Keratinocyte (primary cell): ENCODE measurements at regions not wholly inside any gene's neighbourhood (a gene's known extent, or its start where the extent isn't known, plus 50 kb on each side); places are given as distances from the start of the nearest gene placed in this dataset.

Experiments
- DNase-seq: peaks from one replicate; pipeline ENCODE4 v3.0.0-alpha.2; 2011; ENCODE audit warnings: low read depth, missing footprints, low spot score
- FAIRE-seq: peaks from 2 replicates; lab custom pipeline; 2011; peaks lifted over from hg19 to GRCh38; lab: Jason Lieb, UNC
- H2AFZ ChIP-seq: 2 replicates; pipeline ENCODE4 v1.6.0; 2012; ENCODE audit warnings: low read length, control low read depth, inconsistent platforms; ENCODE audit not compliant: control insufficient read depth
- H3K27ac ChIP-seq: 2 replicates; pipeline ENCODE4 v1.5.1; 2011; ENCODE audit warnings: low read length; ENCODE audit not compliant: control insufficient read depth, insufficient read depth
- H3K27me3 ChIP-seq: 3 replicates; pipeline ENCODE4 v1.6.0; 2011; ENCODE audit warnings: low read length; ENCODE audit not compliant: control insufficient read depth, insufficient read depth; ENCODE audit errors: extremely low read depth
- H3K36me3 ChIP-seq, 2 experiments: 2 replicates in 1 of 2; 3 replicates in 1 of 2; pipeline ENCODE4 v1.5.1; 2011; ENCODE audit warnings: low read length in 2 of 2, mild to moderate bottlenecking in 1 of 2; ENCODE audit not compliant: control insufficient read depth in 2 of 2, insufficient read depth in 2 of 2; ENCODE audit errors: extremely low read depth in 1 of 2
- H3K4me1 ChIP-seq: 3 replicates; pipeline ENCODE4 v1.5.1; 2011; ENCODE audit warnings: low read length; ENCODE audit not compliant: control insufficient read depth, insufficient read depth; ENCODE audit errors: extremely low read depth
- H3K4me2 ChIP-seq: 3 replicates; pipeline ENCODE4 v1.6.0; 2011; ENCODE audit warnings: low read depth, low read length; ENCODE audit not compliant: control insufficient read depth, insufficient read depth; ENCODE audit errors: extremely low read depth
- H3K4me3 ChIP-seq, 3 experiments: fragments of 200-600 bp in 1 of 3; sonication (generic) in 1 of 3; 2 replicates in 2 of 3; 3 replicates in 1 of 3; pipeline ENCODE4 v1.5.1; 2011 to 2016; ENCODE audit warnings: low read length in 3 of 3, mild to moderate bottlenecking in 3 of 3, control low read depth in 2 of 3, inconsistent platforms in 1 of 3, low read depth in 1 of 3, mixed read lengths in 1 of 3, mixed run types in 1 of 3, moderate library complexity in 1 of 3; ENCODE audit not compliant: control insufficient read depth in 2 of 3, insufficient read depth in 2 of 3; ENCODE audit errors: extremely low read depth in 1 of 3
- H3K79me2 ChIP-seq: 2 replicates; pipeline ENCODE4 v1.6.0; 2012; ENCODE audit warnings: low read length; ENCODE audit not compliant: control insufficient read depth, insufficient read depth
- H3K9ac ChIP-seq: 3 replicates; pipeline ENCODE4 v1.6.0; 2011; ENCODE audit warnings: low read length; ENCODE audit not compliant: control insufficient read depth, insufficient read depth; ENCODE audit errors: extremely low read depth
- H3K9me1 ChIP-seq: 3 replicates; pipeline ENCODE4 v1.6.0; 2011; ENCODE audit warnings: low read length; ENCODE audit not compliant: control insufficient read depth, insufficient read depth; ENCODE audit errors: extremely low read depth
- H3K9me3 ChIP-seq: 2 replicates; pipeline ENCODE4 v1.5.1; 2012; ENCODE audit warnings: low read depth, low read length; ENCODE audit not compliant: control insufficient read depth
- H4K20me1 ChIP-seq: 3 replicates; pipeline ENCODE4 v1.6.0; 2011; ENCODE audit warnings: low read length; ENCODE audit not compliant: control insufficient read depth, insufficient read depth; ENCODE audit errors: extremely low read depth
- CTCF ChIP-seq, 3 experiments: IDR thresholded peaks in 1 of 3; conservative IDR thresholded peaks in 1 of 3; optimal IDR thresholded peaks in 1 of 3; 2 replicates in 2 of 3; 3 replicates in 1 of 3; pipeline versions ENCODE3 to v1.5.1; 2011; ENCODE audit warnings: low read length in 3 of 3, mild to moderate bottlenecking in 3 of 3, moderate library complexity in 2 of 3, control low read depth in 1 of 3, inconsistent platforms in 1 of 3; ENCODE audit not compliant: insufficient read depth in 2 of 3; ENCODE audit errors: extremely low read depth in 1 of 3
- EZH2 ChIP-seq: IDR thresholded peaks from one replicate; pipeline ENCODE4 v1.6.1; 2012; ENCODE audit warnings: inconsistent platforms, mild to moderate bottlenecking, low read length, moderate library complexity
- dilution Hi-C: fragments of 300-500 bp; cut with MboI; formaldehyde crosslinking; loops from one replicate; pipeline ENCODE4 v1.7.0; 2020; ENCODE audit warnings: low sequenced_read_pairs; ENCODE audit not compliant: extremely low pct_ligation_motif_present

GRCh38 chr6:170040906-170041305 lies 250.0 kb downstream of the DLL1 start:
- FAIRE-seq: no peak
- DNase-seq: no peak
- H3K79me2 ChIP-seq: no peaks in the 10 kb centered on the region
- no peaks in the 10 kb centered on the region for H3K27me3 ChIP-seq
- TF ChIP-seq CTCF (optimal IDR thresholded peaks at IDR 0.05 in 1 of 3, IDR thresholded peaks at IDR 0.05 in 1 of 3, conservative IDR thresholded peaks at IDR 0.05 in 1 of 3; ENCODE audit: extremely low read depth in 1 of 3, insufficient read depth in 2 of 3, low read length in 3 of 3) (no peak), EZH2 (no peak)
- H3K4me3 ChIP-seq: no peak overlapping the region
- no peaks in the 10 kb centered on the region for H3K9me3 ChIP-seq
- no peak overlapping the region for H2AFZ ChIP-seq
- no peaks in the 10 kb centered on the region for H3K36me3 ChIP-seq
- no peak overlapping the region for H3K9ac ChIP-seq
- dilution Hi-C loops: no loop called here
- H3K9me1 ChIP-seq: no peaks in the 10 kb centered on the region
- no peak overlapping the region for H3K27ac ChIP-seq
- H4K20me1 ChIP-seq: no peaks in the 10 kb centered on the region
- peaks cover 13% of the 10 kb centered on the region for H3K4me1 ChIP-seq
- H3K4me2 ChIP-seq: no peak overlapping the region

- Histone ChIP-seq H3K4me1 (peaks cover 13% of the 10 kb centered on the region), H3K79me2 (no peaks in the 10 kb centered on the region), H2AFZ (no peak overlapping the region), H3K27me3 (no peaks in the 10 kb centered on the region), H4K20me1 (no peaks in the 10 kb centered on the region), H3K9me1 (no peaks in the 10 kb centered on the region), H3K9me3 (no peaks in the 10 kb centered on the region), H3K4me3 (no peak overlapping the region), H3K4me2 (no peak overlapping the region), H3K36me3 (no peaks in the 10 kb centered on the region), H3K27ac (no peak overlapping the region), H3K9ac (no peak overlapping the region)
- DNase-seq (no peak), FAIRE-seq (no peak)
- TF ChIP-seq CTCF (optimal IDR thresholded peaks at IDR 0.05 in 1 of 3, IDR thresholded peaks at IDR 0.05 in 1 of 3, conservative IDR thresholded peaks at IDR 0.05 in 1 of 3; ENCODE audit: extremely low read depth in 1 of 3, insufficient read depth in 2 of 3, low read length in 3 of 3): no peak
- TF ChIP-seq EZH2: no peak
- dilution Hi-C loops: no loop called here
Measured at GRCh38 chr6:170040115-170040500, 250.8 kb downstream of the DLL1 start.
